H9 (cell line): ENCODE measurements at regions not wholly inside any gene's neighbourhood (a gene's known extent, or its start where the extent isn't known, plus 50 kb on each side); places are given as distances from the start of the nearest gene placed in this dataset.

Experiments used
- DNase-seq: peaks from one replicate; pipeline ENCODE4 v3.0.0-alpha.2; 2017
- H2AFZ ChIP-seq: one replicate; pipeline ENCODE4 v1.6.1; 2013; ENCODE audit warnings: mild to moderate bottlenecking, low read length, control low read depth, moderate library complexity
- H2AK5ac ChIP-seq: 2 replicates; pipeline ENCODE4 v1.6.1; 2013; ENCODE audit warnings: low read length, control low read depth, mixed read lengths; ENCODE audit not compliant: insufficient read length
- H2BK120ac ChIP-seq: one replicate; pipeline ENCODE4 v1.6.1; 2013; ENCODE audit warnings: low read depth, mild to moderate bottlenecking, low read length, control low read depth, inconsistent platforms; ENCODE audit not compliant: poor library complexity, severe bottlenecking
- H2BK12ac ChIP-seq: 2 replicates; pipeline ENCODE4 v1.6.1; 2013; ENCODE audit warnings: low read length, control low read depth, mixed read lengths, low read depth; ENCODE audit not compliant: insufficient read length
- H2BK15ac ChIP-seq: 2 replicates; pipeline ENCODE4 v1.6.1; 2013; ENCODE audit warnings: low read depth, low read length, control low read depth
- H2BK20ac ChIP-seq: one replicate; pipeline ENCODE4 v1.6.1; 2013; ENCODE audit warnings: low read depth, mild to moderate bottlenecking, low read length, control low read depth, inconsistent platforms; ENCODE audit not compliant: poor library complexity, severe bottlenecking
- H2BK5ac ChIP-seq: 2 replicates; pipeline ENCODE4 v1.6.1; 2013; ENCODE audit warnings: low read length, control low read depth, mixed read lengths; ENCODE audit not compliant: insufficient read length
- H3K14ac ChIP-seq: 2 replicates; pipeline ENCODE4 v1.6.1; 2013; ENCODE audit warnings: low read length, control low read depth; ENCODE audit not compliant: insufficient read depth
- H3K18ac ChIP-seq: 2 replicates; pipeline ENCODE4 v1.6.1; 2013; ENCODE audit warnings: low read depth, mild to moderate bottlenecking, mixed read lengths, low read length, control low read depth; ENCODE audit not compliant: insufficient read length
- H3K23ac ChIP-seq: 2 replicates; pipeline ENCODE4 v1.6.1; 2013; ENCODE audit warnings: low read length, control low read depth, mixed read lengths, low read depth; ENCODE audit not compliant: insufficient read length
- H3K23me2 ChIP-seq: 2 replicates; pipeline ENCODE4 v1.6.1; 2013; ENCODE audit warnings: low read depth, mild to moderate bottlenecking, mixed read lengths, low read length, control low read depth; ENCODE audit not compliant: insufficient read length, poor library complexity, severe bottlenecking
- H3K27ac ChIP-seq: 2 replicates; pipeline ENCODE4 v1.5.1; 2013; ENCODE audit warnings: low read length, control low read depth, mixed read lengths, low read depth; ENCODE audit not compliant: insufficient read length
- H3K27me3 ChIP-seq: 2 replicates; pipeline ENCODE4 v1.6.1; 2013; ENCODE audit warnings: low read length, control low read depth, inconsistent platforms; ENCODE audit not compliant: insufficient read depth
- H3K4ac ChIP-seq: 2 replicates; pipeline ENCODE4 v1.6.1; 2013; ENCODE audit warnings: low read depth, mild to moderate bottlenecking, control low read depth, inconsistent platforms, low read length, moderate library complexity
- H3K4me1 ChIP-seq: 2 replicates; pipeline ENCODE4 v1.6.1; 2013; ENCODE audit warnings: low read length, control low read depth, inconsistent platforms; ENCODE audit not compliant: insufficient read depth
- H3K4me2 ChIP-seq: 2 replicates; pipeline ENCODE4 v1.6.1; 2013; ENCODE audit warnings: low read length, control low read depth, mixed read lengths; ENCODE audit not compliant: insufficient read length, insufficient read depth
- H3K56ac ChIP-seq: 2 replicates; pipeline ENCODE4 v1.6.1; 2013; ENCODE audit warnings: low read depth, mild to moderate bottlenecking, mixed read lengths, low read length, control low read depth; ENCODE audit not compliant: insufficient read length
- H3K79me1 ChIP-seq: 2 replicates; pipeline ENCODE4 v1.6.1; 2013; ENCODE audit warnings: low read depth, mild to moderate bottlenecking, moderate library complexity, low read length, control low read depth, inconsistent platforms; ENCODE audit not compliant: insufficient read depth, poor library complexity, severe bottlenecking
- H3K79me2 ChIP-seq: 2 replicates; pipeline ENCODE4 v1.6.1; 2013; ENCODE audit warnings: low read length, control low read depth, inconsistent platforms; ENCODE audit not compliant: insufficient read depth
- H3K9ac ChIP-seq: 2 replicates; pipeline ENCODE4 v1.6.1; 2013; ENCODE audit warnings: low read length, control low read depth, mixed read lengths; ENCODE audit not compliant: insufficient read length; ENCODE audit errors: extremely low read depth
- H3K9me3 ChIP-seq: one replicate; pipeline ENCODE4 v1.6.1; 2013; ENCODE audit warnings: low read depth, low read length, inconsistent platforms; ENCODE audit not compliant: control insufficient read depth
- H3T11ph ChIP-seq: one replicate; pipeline ENCODE4 v1.6.1; 2013; ENCODE audit warnings: mild to moderate bottlenecking, low read length, control low read depth, inconsistent platforms
- H4K20me1 ChIP-seq: one replicate; pipeline ENCODE4 v1.6.1; 2013; ENCODE audit not compliant: control insufficient read depth, insufficient read length, insufficient read depth
- H4K5ac ChIP-seq: 2 replicates; pipeline ENCODE4 v1.6.1; 2013; ENCODE audit warnings: low read depth, mild to moderate bottlenecking, mixed read lengths, low read length, control low read depth; ENCODE audit not compliant: insufficient read length
- H4K8ac ChIP-seq: replicated peaks from 2 replicates; pipeline ENCODE4 v1.6.1; 2013; ENCODE audit warnings: low read length, control low read depth, mixed read lengths, low read depth; ENCODE audit not compliant: insufficient read length
- H4K91ac ChIP-seq: 2 replicates; pipeline ENCODE4 v1.6.1; 2013; ENCODE audit warnings: low read depth, mild to moderate bottlenecking, moderate library complexity, mixed read lengths, low read length, control low read depth; ENCODE audit not compliant: insufficient read length
- H3K27ac Mint-ChIP-seq, 3 experiments: 2 replicates in 2 of 3; 3 replicates in 1 of 3; pipeline ENCODE4 v1.8.0; 2020 to 2021; ENCODE audit warnings: mixed read lengths in 3 of 3, mild to moderate bottlenecking in 1 of 3, moderate library complexity in 1 of 3
- H3K27me3 Mint-ChIP-seq: 2 replicates; pipeline ENCODE4 v1.8.0; 2021; ENCODE audit warnings: low read depth, mild to moderate bottlenecking, moderate library complexity, mixed read lengths
- H3K36me3 Mint-ChIP-seq, 3 experiments: 2 replicates in 2 of 3; 3 replicates in 1 of 3; pipeline ENCODE4 v1.8.0; 2020 to 2021; ENCODE audit warnings: low read depth in 3 of 3, mixed read lengths in 3 of 3; ENCODE audit not compliant: insufficient read depth in 1 of 3
- H3K4me1 Mint-ChIP-seq, 2 experiments: 2 replicates each; pipeline ENCODE4 v1.8.0; 2020; ENCODE audit warnings: mixed read lengths in 2 of 2
- H3K4me3 Mint-ChIP-seq, 2 experiments: 2 replicates in 1 of 2; 3 replicates in 1 of 2; pipeline ENCODE4 v1.8.0; 2020 to 2021; ENCODE audit warnings: mild to moderate bottlenecking in 2 of 2, mixed read lengths in 2 of 2, moderate library complexity in 1 of 2
- H3K9me3 Mint-ChIP-seq, 2 experiments: 2 replicates in 1 of 2; 3 replicates in 1 of 2; pipeline ENCODE4 v1.8.0; 2020; ENCODE audit warnings: mild to moderate bottlenecking in 2 of 2, mixed read lengths in 2 of 2, moderate library complexity in 1 of 2
- WGBS: extraction: QIAGEN DNeasy Blood & Tissue Kit; methylation state at CpG from one replicate; pipeline ENCODE4 v1.1.7; 2013; ENCODE audit warnings: missing lambda C conversion rate, low lambda C conversion rate, mixed read lengths; ENCODE audit not compliant: insufficient read length; ENCODE audit errors: extremely low coverage; 5-methylcytosine and 5-hydroxymethylcytosine counted together
- TF ChIP-seq, protein P1 (sequence below): fragments of 200-600 bp; sonication (generic); conservative IDR thresholded peaks from 3 replicates; pipeline ENCODE4 v1.8.0; 2021; ENCODE audit warnings: antibody characterized with exemption, mild to moderate bottlenecking

DNA sequence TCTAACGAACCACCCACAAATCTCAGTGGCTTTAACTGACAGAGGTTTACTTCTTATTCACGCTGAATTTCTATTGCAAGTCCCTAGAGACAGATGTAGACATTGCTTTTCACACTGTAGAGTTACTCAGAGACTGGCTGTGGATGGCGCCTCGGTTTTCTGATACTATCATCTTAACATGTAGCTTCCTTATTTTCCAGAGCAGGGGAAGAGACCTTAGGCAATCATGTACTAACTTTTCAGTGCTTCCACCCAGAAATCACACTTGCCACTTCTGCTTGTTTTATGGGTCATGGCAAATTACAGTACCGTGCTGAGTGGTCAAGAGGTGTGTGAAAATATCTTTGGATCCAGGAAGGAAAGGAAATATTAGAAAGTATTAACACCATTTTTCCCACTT, 65.4 kb downstream of the MAF start:
- Histone ChIP-seq H2BK15ac (no peak overlapping the region), H3K18ac (no peak overlapping the region), H4K20me1 (no peaks in the 10 kb centered on the region), H2BK12ac (no peak overlapping the region), H3K14ac (no peak overlapping the region), H4K8ac (no peak overlapping the region), H3K4me1 (no peaks in the 10 kb centered on the region), H3K79me2 (no peaks in the 10 kb centered on the region), H3K27me3 (no peaks in the 10 kb centered on the region), H3K4me2 (no peak overlapping the region), H2BK5ac (no peak overlapping the region), H3K56ac (no peak overlapping the region), H3K4ac (no peak overlapping the region), H4K5ac (no peak overlapping the region), H3K79me1 (no peaks in the 10 kb centered on the region), H3T11ph (no peak overlapping the region), H3K9me3 (no peaks in the 10 kb centered on the region), H3K23me2 (no peaks in the 10 kb centered on the region), H3K23ac (no peak overlapping the region), H2BK120ac (no peak overlapping the region), H2BK20ac (no peak overlapping the region), H2AK5ac (no peak overlapping the region), H4K91ac (no peak overlapping the region), H3K9ac (no peak overlapping the region), H2AFZ (no peak overlapping the region), H3K27ac (no peak overlapping the region)
- Mint-ChIP-seq H3K27me3 (no peaks in the 10 kb centered on the region), H3K9me3 (no peaks in the 10 kb centered on the region), H3K27ac (no peak overlapping the region), H3K4me1 (no peaks in the 10 kb centered on the region), H3K4me3 (no peak overlapping the region), H3K36me3 (no peaks in the 10 kb centered on the region)
- WGBS: no CpG with 5 or more reads among the region's 5 CpGs
- TF ChIP-seq, protein P1, sequence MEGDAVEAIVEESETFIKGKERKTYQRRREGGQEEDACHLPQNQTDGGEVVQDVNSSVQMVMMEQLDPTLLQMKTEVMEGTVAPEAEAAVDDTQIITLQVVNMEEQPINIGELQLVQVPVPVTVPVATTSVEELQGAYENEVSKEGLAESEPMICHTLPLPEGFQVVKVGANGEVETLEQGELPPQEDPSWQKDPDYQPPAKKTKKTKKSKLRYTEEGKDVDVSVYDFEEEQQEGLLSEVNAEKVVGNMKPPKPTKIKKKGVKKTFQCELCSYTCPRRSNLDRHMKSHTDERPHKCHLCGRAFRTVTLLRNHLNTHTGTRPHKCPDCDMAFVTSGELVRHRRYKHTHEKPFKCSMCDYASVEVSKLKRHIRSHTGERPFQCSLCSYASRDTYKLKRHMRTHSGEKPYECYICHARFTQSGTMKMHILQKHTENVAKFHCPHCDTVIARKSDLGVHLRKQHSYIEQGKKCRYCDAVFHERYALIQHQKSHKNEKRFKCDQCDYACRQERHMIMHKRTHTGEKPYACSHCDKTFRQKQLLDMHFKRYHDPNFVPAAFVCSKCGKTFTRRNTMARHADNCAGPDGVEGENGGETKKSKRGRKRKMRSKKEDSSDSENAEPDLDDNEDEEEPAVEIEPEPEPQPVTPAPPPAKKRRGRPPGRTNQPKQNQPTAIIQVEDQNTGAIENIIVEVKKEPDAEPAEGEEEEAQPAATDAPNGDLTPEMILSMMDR: no peak
- DNase-seq: no peak
